Pancreas (tissue), 10 donors: ENCODE measurements at regions not wholly inside any gene's neighbourhood (a gene's known extent, or its start where the extent isn't known, plus 50 kb on each side); places are given as distances from the start of the nearest gene placed in this dataset.
A peak's percentile ranks its signal among the peaks of the same experiment; 100 is the strongest.
"Not testable (repeated sequence)": the region's sequence is repeated elsewhere in the genome, so short reads cannot be mapped to it uniquely, and the experiment has no call there.

Experiments used
- ATAC-seq, 4 donors: fragments of 200-7000 bp; cut with Tn5 transposase; one replicate each; pipeline versions ENCODE4 v1.8.0 to v1.9.1; 2020; ENCODE audit warnings: mild to moderate bottlenecking in 4 of 4, moderate library complexity in 4 of 4
- DNase-seq, 6 donors: peaks; one replicate each; pipeline ENCODE4 v3.0.0-alpha.2; 2020
- FAIRE-seq: peaks from 2 replicates; lab custom pipeline; 2012; peaks lifted over from hg19 to GRCh38; lab: Jason Lieb, UNC
- H3K27ac ChIP-seq, 4 donors: fragments of 200-600 bp; sonication (generic); 1 replicate in 3 of 4; 2 replicates in 1 of 4; pipeline versions ENCODE4 v1.5.0 to v1.8.0; 2020
- H3K27me3 ChIP-seq, 4 donors: fragments of 200-600 bp; one replicate each; pipeline ENCODE4 v1.8.0; 2021
- H3K36me3 ChIP-seq, 3 donors: fragments of 200-600 bp; sonication (generic) in 1 of 3; one replicate each; pipeline versions ENCODE4 v1.5.0 to v1.8.0; 2020 to 2021
- H3K4me1 ChIP-seq, 3 donors: fragments of 200-600 bp; one replicate each; pipeline ENCODE4 v1.8.0; 2021
- H3K4me3 ChIP-seq, 4 donors: fragments of 200-600 bp; sonication (generic) in 2 of 4; one replicate each; pipeline versions ENCODE4 v1.5.0 to v1.8.0; 2020 to 2021
- H3K9me3 ChIP-seq, 4 donors: fragments of 200-600 bp; one replicate each; pipeline ENCODE4 v1.8.0; 2021
- CTCF ChIP-seq, 4 donors: fragments of 200-600 bp; sonication (generic) in 3 of 4; IDR thresholded peaks; one replicate each; pipeline versions ENCODE4 v1.5.0 to v1.8.0; 2021; ENCODE audit warnings: antibody characterized with exemption in 4 of 4
- WGBS, 2 donors: extraction: QIAGEN DNeasy Blood & Tissue Kit; methylation state at CpG; one replicate each; pipeline ENCODE4 v1.1.7; 2013; 5-methylcytosine and 5-hydroxymethylcytosine counted together
- intact Hi-C, 3 donors: fragments of 100-400 bp; cut with DNase I; formaldehyde crosslinking; loops; one replicate each; pipeline versions ENCODE4 v1.11.1 to v1.14.2; 2022
- donor health status: healthy with polysubstance abuse.
- donor health status: DM: no; HTN: no; CAD: no; lungs with moderate emphysema.
- donor health status: DM: no; HTN: no; CAD: no.
- donor health status: control.
- donor health status: control.
- donor health status: Bipolar disorder and iron deficiency.
- donor health status: DM: yes; HTN: yes; CAD: no.
- donor health status: DM: no; HTN: no; CAD: no.
- donor health status: DM: no; HTN: no; CAD: no.
- donor health status: DM: yes; HTN: yes; CAD: no.

GRCh38 chr2:226466124-226466523 lies 333.5 kb downstream of the IRS1 start:
- Histone ChIP-seq H3K36me3 (no peaks in the 10 kb centered on the region), H3K4me3 (no peak overlapping the region), H3K9me3 (no peaks in the 10 kb centered on the region), H3K4me1 (no peaks in the 10 kb centered on the region), H3K27me3 (no peaks in the 10 kb centered on the region), H3K27ac (no peak overlapping the region)
- no peak for TF ChIP-seq CTCF (IDR thresholded peaks at IDR 0.05)
- ATAC-seq, result peak in 1 of 4 donors; percentile 23
- no peak for FAIRE-seq
- intact Hi-C loops, result no loop called here
- DNase-seq, result no peak
- 28 to 33% methylated on average over 1 of the region's 1 CpG for WGBS, 2 donors

- FAIRE-seq (no peak), ATAC-seq (no peak), DNase-seq (no peak)
- 51 to 56% methylated on average over 4 of the region's 4 CpGs for WGBS, 2 donors
- H3K4me1 ChIP-seq, result no peaks in the 10 kb centered on the region
- no peaks in the 10 kb centered on the region for H3K36me3 ChIP-seq
- no peak for TF ChIP-seq CTCF (IDR thresholded peaks at IDR 0.05)
- no peak overlapping the region for H3K4me3 ChIP-seq
- H3K27me3 ChIP-seq, result no peaks in the 10 kb centered on the region
- no peak overlapping the region for H3K27ac ChIP-seq
- H3K9me3 ChIP-seq, result no peaks in the 10 kb centered on the region
- intact Hi-C loops, result no loop called here
Observed at GRCh38 chr2:226464380-226464779, 335.2 kb downstream of the IRS1 start.

- Histone ChIP-seq H3K4me3 (no peak overlapping the region), H3K9me3 (no peaks in the 10 kb centered on the region), H3K27me3 (no peaks in the 10 kb centered on the region), H3K27ac (no peak overlapping the region), H3K36me3 (no peaks in the 10 kb centered on the region), H3K4me1 (no peaks in the 10 kb centered on the region)
- intact Hi-C loops, result no loop called here
- no peak for TF ChIP-seq CTCF (IDR thresholded peaks at IDR 0.05)
- ATAC-seq (no peak), FAIRE-seq (no peak), DNase-seq (no peak)
- 88 to 90% methylated on average over 2 of the region's 2 CpGs for WGBS, 2 donors
Observed at GRCh38 chr2:226463154-226463553, 336.5 kb downstream of the IRS1 start.

- no peaks in the 10 kb centered on the region for H3K27me3 ChIP-seq
- ATAC-seq, result no peak
- intact Hi-C loops, result no loop called here
- no peak for FAIRE-seq
- WGBS, 2 donors, result 72 to 74% methylated on average over 4 of the region's 4 CpGs
- H3K36me3 ChIP-seq, result no peaks in the 10 kb centered on the region
- no peak overlapping the region for H3K4me3 ChIP-seq
- no peaks in the 10 kb centered on the region for H3K9me3 ChIP-seq
- no peaks in the 10 kb centered on the region for H3K4me1 ChIP-seq
- H3K27ac ChIP-seq, result no peak overlapping the region
- no peak for DNase-seq
- no peak for TF ChIP-seq CTCF (IDR thresholded peaks at IDR 0.05)
Observed at GRCh38 chr2:226461981-226462380, 337.6 kb downstream of the IRS1 start.

- intact Hi-C loops, H3K4me1 ChIP-seq, H3K27me3 ChIP-seq, H3K4me3 ChIP-seq, ATAC-seq, DNase-seq, H3K27ac ChIP-seq, H3K9me3 ChIP-seq, FAIRE-seq, H3K36me3 ChIP-seq: not testable (repeated sequence)
- 84 to 87% methylated on average over 1 of the region's 1 CpG for WGBS, 2 donors
Observed at GRCh38 chr2:226456144-226456543, 343.5 kb downstream of the IRS1 start.
